GM18520 (cell line): ENCODE measurements at regions not wholly inside any gene's neighbourhood (a gene's known extent, or its start where the extent isn't known, plus 50 kb on each side); places are given as distances from the start of the nearest gene placed in this dataset.

Experiments used
- ATAC-seq: cut with Tn5 transposase; IDR thresholded peaks from one replicate; pipeline ENCODE4 v1.9.1; 2021; ENCODE audit not compliant: unreplicated experiment

- ATAC-seq: no peak
These were observed 370.4 kb upstream of the RGMA start for GRCh38 chr15:93459396-93459795.

GRCh38 chr15:93458597-93458996 is 369.6 kb upstream of the RGMA start:
- ATAC-seq: no peak

- no peak for ATAC-seq
These were observed 365.8 kb upstream of the RGMA start for GRCh38 chr15:93454788-93455187.

- ATAC-seq: no peak
These were observed 363.7 kb upstream of the RGMA start for GRCh38 chr15:93452537-93453211.

GRCh38 chr15:93451822-93452221 is 362.8 kb upstream of the RGMA start:
- ATAC-seq: no peak

GRCh38 chr15:93451265-93451664 is 362.3 kb upstream of the RGMA start:
- ATAC-seq: no peak

GRCh38 chr15:93449798-93450197 is 360.8 kb upstream of the RGMA start:
- ATAC-seq: no peak

GRCh38 chr15:93438310-93438709 is 349.3 kb upstream of the RGMA start:
- ATAC-seq: no peak

GRCh38 chr15:93432474-93432873 is 343.5 kb upstream of the RGMA start:
- ATAC-seq: no peak

- no peak for ATAC-seq
These were observed 339.9 kb upstream of the RGMA start for GRCh38 chr15:93428807-93429351.

- ATAC-seq: no peak
These were observed 339.1 kb upstream of the RGMA start for GRCh38 chr15:93428150-93428549.

GRCh38 chr15:93424131-93424530 is 335.1 kb upstream of the RGMA start:
- ATAC-seq: no peak

- no peak for ATAC-seq
These were observed 333.5 kb upstream of the RGMA start for GRCh38 chr15:93422476-93422875.

GRCh38 chr15:93420477-93420876 is 331.5 kb upstream of the RGMA start:
- ATAC-seq: no peak

GRCh38 chr15:93420050-93420452 is 331.0 kb upstream of the RGMA start:
- ATAC-seq: no peak

- no peak for ATAC-seq
These were observed 329.6 kb upstream of the RGMA start for GRCh38 chr15:93418566-93418965.

GRCh38 chr15:93417631-93418030 is 328.6 kb upstream of the RGMA start:
- no peak for ATAC-seq

GRCh38 chr15:93417156-93417555 is 328.1 kb upstream of the RGMA start:
- no peak for ATAC-seq

GRCh38 chr15:93415576-93415975 is 326.6 kb upstream of the RGMA start:
- ATAC-seq: no peak

- no peak for ATAC-seq
These were observed 325.7 kb upstream of the RGMA start for GRCh38 chr15:93414576-93415231.

- no peak for ATAC-seq
These were observed 324.7 kb upstream of the RGMA start for GRCh38 chr15:93413745-93414144.

GRCh38 chr15:93399121-93399520 is 310.1 kb upstream of the RGMA start:
- ATAC-seq: no peak

- ATAC-seq: no peak
These were observed 300.2 kb upstream of the RGMA start for GRCh38 chr15:93389211-93389610.
